Stimulated activated CD4-positive, alpha-beta T cell treated with anti-CD3 and anti-CD28 coated beads, Interleukin-15, amount 100 ng/mL, for 1 hour (primary cell): ENCODE measurements at regions not wholly inside any gene's neighbourhood (a gene's known extent, or its start where the extent isn't known, plus 50 kb on each side); places are given as distances from the start of the nearest gene placed in this dataset.

Experiments used
- DNase-seq, 2 donors: peaks; one replicate each; pipeline ENCODE4 v3.0.0-alpha.2; 2020; ENCODE audit warnings: low read depth in 1 of 2, low spot score in 1 of 2

- no peak for DNase-seq
Observed at GRCh38 chr10:3980660-3981059, 195.7 kb upstream of the KLF6 start.

DNA sequence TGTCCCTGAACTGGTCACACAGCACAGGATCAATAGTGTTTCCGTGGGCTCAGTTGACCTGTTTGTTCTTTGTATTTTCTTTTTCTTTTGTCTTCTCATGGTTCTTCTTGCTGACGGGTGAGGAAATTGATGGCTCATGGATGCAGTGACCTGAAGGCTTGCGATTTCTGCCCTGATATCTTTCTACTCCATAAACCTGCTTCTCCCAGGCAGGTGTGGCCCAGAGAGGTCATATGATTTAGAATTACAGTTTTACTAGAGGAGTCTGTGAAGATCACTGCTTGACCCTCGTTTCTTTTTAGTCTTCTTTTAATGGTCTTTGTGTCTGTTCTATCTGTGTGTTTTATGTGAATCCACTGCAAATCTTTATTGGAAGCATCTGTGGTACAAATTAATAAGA, 195.1 kb upstream of the KLF6 start:
- DNase-seq = no peak

GRCh38 chr10:3978761-3979160, 193.8 kb upstream of the KLF6 start:
- no peak for DNase-seq

DNA sequence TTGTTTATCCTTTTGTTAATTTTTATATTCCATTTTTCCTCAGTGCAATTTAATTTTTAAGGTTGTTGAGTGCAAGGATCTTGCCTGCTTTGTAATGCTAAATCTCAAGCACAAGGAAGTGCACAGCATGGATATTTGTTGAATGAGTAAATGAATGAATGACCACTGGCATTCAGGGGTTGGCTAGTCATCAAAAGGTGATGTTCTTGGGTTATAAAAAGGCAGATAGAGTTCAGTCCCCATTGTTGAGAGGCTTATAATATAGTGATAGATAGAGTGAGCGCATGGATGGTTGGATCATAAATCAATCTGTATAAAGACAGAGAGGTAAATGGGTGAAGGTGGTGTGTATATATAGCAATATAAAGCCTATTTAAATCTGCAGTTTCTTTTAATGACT, 193.2 kb upstream of the KLF6 start:
- DNase-seq = no peak

DNA sequence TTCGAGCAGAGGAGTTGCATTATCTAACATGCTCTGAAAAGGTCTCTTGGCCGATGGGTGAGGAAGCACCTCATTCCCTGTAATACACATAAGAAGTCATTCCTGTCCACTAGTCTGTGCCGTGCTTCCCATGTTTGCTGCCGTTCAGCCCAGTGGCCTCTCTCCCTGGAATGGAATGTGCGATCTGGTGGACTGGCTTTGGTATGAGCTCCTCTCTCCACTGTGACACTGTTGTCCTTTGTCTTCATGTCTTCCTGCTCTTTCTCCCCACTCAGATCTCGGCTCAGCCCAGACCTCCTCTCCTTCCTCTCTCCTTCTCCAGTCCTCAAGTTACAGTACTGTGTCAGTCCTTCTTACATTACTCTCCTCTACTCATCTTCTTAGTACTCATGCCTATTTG, 192.8 kb upstream of the KLF6 start:
- no peak for DNase-seq

DNA sequence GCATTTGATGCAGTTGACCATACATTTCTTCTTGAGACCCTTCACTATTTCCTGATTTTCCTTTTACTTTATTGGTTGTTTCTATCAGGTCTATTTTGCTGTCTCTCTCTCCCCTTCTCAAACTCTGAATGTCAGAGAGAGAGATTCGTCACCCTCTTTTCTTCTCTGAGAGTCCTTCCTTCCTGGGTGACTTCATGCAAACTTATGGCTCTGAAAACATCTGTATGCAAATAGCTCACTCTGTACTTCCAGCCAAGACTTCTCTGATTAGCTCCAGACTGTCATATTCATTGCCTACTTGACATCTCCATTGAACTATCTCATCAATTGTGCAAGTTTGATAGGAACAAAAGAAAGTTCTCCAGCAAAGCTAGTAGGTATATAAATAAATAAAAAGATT, 191.7 kb upstream of the KLF6 start:
- DNase-seq = no peak

DNA sequence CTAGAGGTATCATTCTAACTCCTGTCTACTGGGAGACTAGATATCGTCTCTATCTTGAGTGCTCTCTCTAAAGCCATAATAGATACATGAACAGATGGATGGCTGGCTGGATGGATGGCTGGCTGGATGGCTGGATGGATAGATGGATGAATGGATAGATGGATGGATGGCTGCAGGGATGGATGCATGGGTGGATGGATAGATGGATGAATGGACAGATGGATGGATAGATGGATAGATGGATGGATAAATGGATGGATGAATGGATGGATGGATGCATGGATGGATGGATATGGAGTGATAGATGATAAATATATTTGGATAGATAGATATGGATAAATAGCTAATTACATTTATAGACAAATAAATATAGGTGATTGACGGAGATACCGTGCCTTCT, 191.2 kb upstream of the KLF6 start:
- DNase-seq = no peak

- DNase-seq = no peak
Observed at GRCh38 chr10:3975016-3975415, 190.0 kb upstream of the KLF6 start.

GRCh38 chr10:3972460-3973301, 187.7 kb upstream of the KLF6 start:
- DNase-seq = no peak

DNA sequence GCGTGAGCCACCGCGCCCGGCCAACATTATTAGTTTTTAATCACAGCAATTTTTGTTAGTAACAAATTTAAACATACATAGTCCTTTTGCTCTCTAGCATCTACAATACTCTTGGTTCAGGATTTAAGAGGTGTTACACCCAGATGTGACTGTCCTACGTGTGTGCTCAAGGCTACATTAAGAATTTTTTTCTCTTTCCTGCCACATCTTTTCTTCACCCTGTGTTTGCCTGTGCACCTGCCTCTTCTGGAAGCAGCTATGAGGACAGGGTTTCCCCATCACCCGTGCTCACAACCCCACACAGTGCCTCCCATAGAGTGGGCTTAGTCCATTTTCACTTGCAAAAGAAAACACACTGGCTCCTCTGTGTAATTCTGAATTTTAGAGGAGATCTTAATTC, 186.7 kb upstream of the KLF6 start:
- DNase-seq = no peak

GRCh38 chr10:3969876-3970666, 185.1 kb upstream of the KLF6 start:
- no peak for DNase-seq

- no peak for DNase-seq
Observed at GRCh38 chr10:3968727-3969126, 183.7 kb upstream of the KLF6 start.

DNA sequence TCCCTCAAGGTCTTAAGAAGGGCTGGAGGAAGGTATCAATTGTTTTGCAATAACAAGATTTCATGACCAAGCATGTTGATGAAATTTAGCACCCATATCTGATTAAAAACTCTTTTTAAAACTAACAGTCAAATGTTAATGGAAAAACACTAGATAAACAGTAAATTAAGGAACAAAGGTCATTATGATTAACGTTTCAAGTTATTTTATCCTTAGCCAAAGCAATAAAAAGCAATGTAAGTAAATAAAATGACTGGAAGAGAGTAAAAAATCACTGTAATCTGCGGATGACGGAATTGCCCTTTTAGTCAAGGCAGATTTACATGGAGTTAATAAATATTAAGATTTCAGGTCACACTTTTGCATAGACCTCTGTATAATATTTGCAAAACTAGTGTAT, 179.5 kb upstream of the KLF6 start:
- no peak for DNase-seq

- DNase-seq = no peak
Observed at GRCh38 chr10:3963191-3963673, 178.2 kb upstream of the KLF6 start.

- DNase-seq = no peak
Observed at GRCh38 chr10:3961082-3961481, 176.1 kb upstream of the KLF6 start.

- no peak for DNase-seq
Observed at GRCh38 chr10:3960496-3960895, 175.5 kb upstream of the KLF6 start.

- DNase-seq = no peak
Observed at GRCh38 chr10:3959370-3960325, 174.6 kb upstream of the KLF6 start.

DNA sequence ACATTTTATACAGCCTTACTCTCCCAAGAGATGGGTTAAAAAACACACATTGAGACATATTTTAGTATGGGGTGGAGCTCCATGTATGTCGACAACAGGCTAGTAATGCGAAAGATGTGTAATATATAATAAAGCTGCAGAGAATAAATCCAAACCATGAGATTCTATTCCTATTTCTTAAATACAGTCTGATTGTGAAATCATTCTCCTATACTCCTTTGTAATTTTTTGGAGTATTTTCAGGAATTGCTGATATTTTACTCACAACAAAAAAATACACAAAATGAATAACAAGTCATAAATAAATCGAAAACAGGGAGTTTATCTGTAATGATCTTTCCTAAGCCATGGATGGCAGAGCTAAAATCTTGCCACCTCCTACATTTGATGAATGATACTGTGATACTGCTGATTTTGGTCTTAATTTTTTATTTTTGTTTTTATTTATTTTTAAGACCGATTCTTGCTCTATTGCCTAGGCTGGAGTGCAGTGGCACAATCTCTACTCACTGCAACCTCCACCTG, 173.5 kb upstream of the KLF6 start:
- no peak for DNase-seq

DNA sequence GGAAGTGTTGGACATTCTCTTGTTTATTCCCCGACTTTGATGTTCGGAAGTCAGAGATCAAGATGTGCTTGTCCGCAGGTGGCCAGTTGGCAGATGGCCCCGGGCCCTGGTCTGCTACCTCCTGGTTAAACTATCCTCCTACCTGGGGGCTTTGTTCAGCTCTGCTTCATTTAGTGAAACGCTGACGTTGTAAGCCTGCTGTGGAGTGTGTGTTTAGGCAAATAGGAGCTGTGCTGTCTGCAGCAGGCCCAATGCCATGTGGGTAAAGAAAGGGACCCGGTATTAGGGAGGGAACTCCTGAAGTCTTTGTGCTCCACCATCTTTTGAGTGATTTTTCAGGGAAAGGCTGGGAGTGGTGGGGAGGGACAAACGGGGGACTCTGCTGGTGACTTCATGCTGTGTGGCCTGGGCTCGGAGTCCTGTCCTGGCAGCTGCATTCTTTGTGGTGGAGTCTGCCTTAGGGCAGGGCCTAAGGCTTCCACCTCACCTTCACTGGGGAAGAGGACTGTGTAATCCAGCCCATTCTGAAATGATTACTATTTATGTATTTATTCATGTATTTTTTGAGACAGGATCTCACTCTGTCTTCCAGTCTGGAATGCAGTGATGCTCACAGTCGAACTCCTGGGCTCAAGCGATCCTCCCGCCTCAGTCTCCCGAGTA, 171.1 kb upstream of the KLF6 start:
- DNase-seq = no peak

- DNase-seq = no peak
Observed at GRCh38 chr10:3955493-3955892, 170.5 kb upstream of the KLF6 start.
